Lower leg skin (tissue), 3 donors: ENCODE measurements at regions not wholly inside any gene's neighbourhood (a gene's known extent, or its start where the extent isn't known, plus 50 kb on each side); places are given as distances from the start of the nearest gene placed in this dataset.

Source experiments
- POLR2A ChIP-seq, 2 donors: fragments of 450-650 bp; IDR thresholded peaks; one replicate each; pipeline ENCODE4 v1.6.1; 2016 to 2017; ENCODE audit warnings: antibody characterized with exemption in 2 of 2, mild to moderate bottlenecking in 1 of 2, moderate library complexity in 1 of 2
- TF ChIP-seq, protein P1 (sequence below), 3 donors: fragments of 450-650 bp; IDR thresholded peaks; one replicate each; pipeline ENCODE4 v1.5.1; 2016; ENCODE audit warnings: antibody characterized with exemption in 3 of 3, mild to moderate bottlenecking in 3 of 3, moderate library complexity in 2 of 3

- TF ChIP-seq, protein P1, sequence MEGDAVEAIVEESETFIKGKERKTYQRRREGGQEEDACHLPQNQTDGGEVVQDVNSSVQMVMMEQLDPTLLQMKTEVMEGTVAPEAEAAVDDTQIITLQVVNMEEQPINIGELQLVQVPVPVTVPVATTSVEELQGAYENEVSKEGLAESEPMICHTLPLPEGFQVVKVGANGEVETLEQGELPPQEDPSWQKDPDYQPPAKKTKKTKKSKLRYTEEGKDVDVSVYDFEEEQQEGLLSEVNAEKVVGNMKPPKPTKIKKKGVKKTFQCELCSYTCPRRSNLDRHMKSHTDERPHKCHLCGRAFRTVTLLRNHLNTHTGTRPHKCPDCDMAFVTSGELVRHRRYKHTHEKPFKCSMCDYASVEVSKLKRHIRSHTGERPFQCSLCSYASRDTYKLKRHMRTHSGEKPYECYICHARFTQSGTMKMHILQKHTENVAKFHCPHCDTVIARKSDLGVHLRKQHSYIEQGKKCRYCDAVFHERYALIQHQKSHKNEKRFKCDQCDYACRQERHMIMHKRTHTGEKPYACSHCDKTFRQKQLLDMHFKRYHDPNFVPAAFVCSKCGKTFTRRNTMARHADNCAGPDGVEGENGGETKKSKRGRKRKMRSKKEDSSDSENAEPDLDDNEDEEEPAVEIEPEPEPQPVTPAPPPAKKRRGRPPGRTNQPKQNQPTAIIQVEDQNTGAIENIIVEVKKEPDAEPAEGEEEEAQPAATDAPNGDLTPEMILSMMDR (IDR thresholded peaks at IDR 0.05) = no peak
- no peak for TF ChIP-seq POLR2A (IDR thresholded peaks at IDR 0.05)
Observed at GRCh38 chr2:206853915-206854314, 85.4 kb upstream of the CPO start.
